Activated CD4-positive, alpha-beta T cell treated with anti-CD3 and anti-CD28 coated beads, Interleukin-2, amount 50 U/mL, for 1 hour (primary cell): ENCODE measurements at regions not wholly inside any gene's neighbourhood (a gene's known extent, or its start where the extent isn't known, plus 50 kb on each side); places are given as distances from the start of the nearest gene placed in this dataset.

Experiments used
- DNase-seq: peaks from one replicate; pipeline ENCODE4 v3.0.0-alpha.2; 2020

- no peak for DNase-seq
Observed at GRCh38 chr3:181660337-181660736, 51.4 kb upstream of the SOX2 start.

- no peak for DNase-seq
Observed at GRCh38 chr3:181637456-181637855, 74.3 kb upstream of the SOX2 start.

- DNase-seq, result no peak
Observed at GRCh38 chr3:181637056-181637455, 74.7 kb upstream of the SOX2 start.

GRCh38 chr3:181635141-181635540, 76.6 kb upstream of the SOX2 start:
- no peak for DNase-seq

GRCh38 chr3:181633556-181633955, 78.2 kb upstream of the SOX2 start:
- DNase-seq, result no peak

- DNase-seq, result no peak
Observed at GRCh38 chr3:181631901-181632300, 79.8 kb upstream of the SOX2 start.

- no peak for DNase-seq
Observed at GRCh38 chr3:181630853-181631252, 80.9 kb upstream of the SOX2 start.

GRCh38 chr3:181629711-181630110, 82.0 kb upstream of the SOX2 start:
- no peak for DNase-seq

GRCh38 chr3:181629029-181629428, 82.7 kb upstream of the SOX2 start:
- DNase-seq, result no peak

- DNase-seq, result no peak
Observed at GRCh38 chr3:181628384-181628783, 83.3 kb upstream of the SOX2 start.

GRCh38 chr3:181626036-181626435, 85.7 kb upstream of the SOX2 start:
- DNase-seq, result no peak

- DNase-seq, result no peak
Observed at GRCh38 chr3:181623924-181624694, 87.6 kb upstream of the SOX2 start.

GRCh38 chr3:181622365-181622764, 89.4 kb upstream of the SOX2 start:
- no peak for DNase-seq

- no peak for DNase-seq
Observed at GRCh38 chr3:181619897-181620296, 91.8 kb upstream of the SOX2 start.

GRCh38 chr3:181618260-181618659, 93.5 kb upstream of the SOX2 start:
- no peak for DNase-seq

GRCh38 chr3:181616088-181617070, 95.3 kb upstream of the SOX2 start:
- no peak for DNase-seq

GRCh38 chr3:181615666-181616065, 96.1 kb upstream of the SOX2 start:
- no peak for DNase-seq

- no peak for DNase-seq
Observed at GRCh38 chr3:181614878-181615277, 96.8 kb upstream of the SOX2 start.

- DNase-seq, result no peak
Observed at GRCh38 chr3:181613813-181614212, 97.9 kb upstream of the SOX2 start.

- DNase-seq, result no peak
Observed at GRCh38 chr3:181613191-181613590, 98.5 kb upstream of the SOX2 start.

GRCh38 chr3:181610973-181611265, 100.8 kb upstream of the SOX2 start:
- no peak for DNase-seq

- no peak for DNase-seq
Observed at GRCh38 chr3:181610083-181610972, 101.4 kb upstream of the SOX2 start.
